ENCODE measurements at regions not wholly inside any gene's neighbourhood (a gene's known extent, or its start where the extent isn't known, plus 50 kb on each side); places are given as distances from the start of the nearest gene placed in this dataset.

GRCh38 chrY:21254476-21254875, 256.7 kb upstream of the RBMY1B start:
- H3K27ac ChIP-seq: no peak overlapping the region
- H3K36me3 ChIP-seq: no peaks in the 10 kb centered on the region
- DNase-seq: no peak
- H3K4me3 ChIP-seq: no peak overlapping the region
- H3K4me1 ChIP-seq: no peaks in the 10 kb centered on the region
- no peak for TF ChIP-seq CTCF (IDR thresholded peaks at IDR 0.05)
- TF ChIP-seq POLR2A (IDR thresholded peaks at IDR 0.05): no peak
- no peaks in the 10 kb centered on the region for H3K27me3 ChIP-seq
- no peaks in the 10 kb centered on the region for H3K9me3 ChIP-seq

GRCh38 chrY:21256820-21257219, 254.3 kb upstream of the RBMY1B start:
- no peak for TF ChIP-seq POLR2A (IDR thresholded peaks at IDR 0.05)
- no peak for TF ChIP-seq CTCF (IDR thresholded peaks at IDR 0.05)
- H3K27me3 ChIP-seq: no peaks in the 10 kb centered on the region
- no peaks in the 10 kb centered on the region for H3K36me3 ChIP-seq
- no peak for DNase-seq
- H3K4me3 ChIP-seq: no peak overlapping the region
- H3K27ac ChIP-seq: no peak overlapping the region
- no peaks in the 10 kb centered on the region for H3K4me1 ChIP-seq
- no peaks in the 10 kb centered on the region for H3K9me3 ChIP-seq

GRCh38 chrY:21259707-21260106, 251.4 kb upstream of the RBMY1B start:
- Histone ChIP-seq H3K36me3 (no peaks in the 10 kb centered on the region), H3K27me3 (no peaks in the 10 kb centered on the region), H3K4me1 (no peaks in the 10 kb centered on the region), H3K27ac (no peak overlapping the region), H3K9me3 (no peaks in the 10 kb centered on the region), H3K4me3 (no peak overlapping the region)
- TF ChIP-seq CTCF (IDR thresholded peaks at IDR 0.05): no peak
- no peak for TF ChIP-seq POLR2A (IDR thresholded peaks at IDR 0.05)
- DNase-seq: no peak

- Histone ChIP-seq H3K27ac (no peak overlapping the region), H3K4me1 (no peaks in the 10 kb centered on the region), H3K36me3 (no peaks in the 10 kb centered on the region), H3K4me3 (no peak overlapping the region), H3K9me3 (no peaks in the 10 kb centered on the region), H3K27me3 (no peaks in the 10 kb centered on the region)
- DNase-seq: no peak
- peak in 2 of 6 experiments; percentile 23 to 42 for TF ChIP-seq CTCF (IDR thresholded peaks at IDR 0.05)
- TF ChIP-seq POLR2A (IDR thresholded peaks at IDR 0.05): no peak
Observed at GRCh38 chrY:21260325-21260724, 250.8 kb upstream of the RBMY1B start.

DNA sequence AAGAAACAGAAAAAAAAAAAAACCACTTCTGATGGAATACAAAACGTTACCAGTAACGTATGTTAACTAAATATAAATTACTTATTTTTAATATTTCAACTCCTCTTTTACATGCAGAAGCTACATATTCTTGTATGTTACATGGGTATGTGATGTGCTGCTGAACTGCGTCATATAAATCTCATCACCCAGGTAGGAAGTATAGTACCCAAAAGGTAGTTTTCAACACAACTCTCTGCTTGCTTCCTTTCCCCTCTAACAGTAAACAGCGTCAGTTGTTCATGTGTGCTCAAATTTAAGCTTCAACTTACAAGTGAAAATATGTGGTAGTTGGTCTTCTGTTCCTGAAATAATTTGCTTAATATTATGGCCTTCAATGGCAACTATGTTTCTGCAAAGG, 250.0 kb upstream of the RBMY1B start:
- Histone ChIP-seq H3K36me3 (no peaks in the 10 kb centered on the region), H3K9me3 (no peaks in the 10 kb centered on the region), H3K4me1 (no peaks in the 10 kb centered on the region), H3K27ac (no peak overlapping the region), H3K4me3 (no peak overlapping the region), H3K27me3 (no peaks in the 10 kb centered on the region)
- DNase-seq: no peak
- no peak for TF ChIP-seq POLR2A (IDR thresholded peaks at IDR 0.05)
- no peak for TF ChIP-seq CTCF (IDR thresholded peaks at IDR 0.05)

- Histone ChIP-seq H3K36me3 (no peaks in the 10 kb centered on the region), H3K4me1 (no peaks in the 10 kb centered on the region), H3K27me3 (no peaks in the 10 kb centered on the region), H3K27ac (no peak overlapping the region), H3K9me3 (no peaks in the 10 kb centered on the region), H3K4me3 (no peak overlapping the region)
- DNase-seq: no peak
- no peak for TF ChIP-seq POLR2A (IDR thresholded peaks at IDR 0.05)
- TF ChIP-seq CTCF (IDR thresholded peaks at IDR 0.05): no peak
Observed at GRCh38 chrY:21266751-21267150, 244.4 kb upstream of the RBMY1B start.

Measured in Peyer's patch (tissue), 4 donors.